HCT116 (cell line): ENCODE measurements at regions not wholly inside any gene's neighbourhood (a gene's known extent, or its start where the extent isn't known, plus 50 kb on each side); places are given as distances from the start of the nearest gene placed in this dataset.

Source experiments
- CEBPB ChIP-seq: IDR thresholded peaks from 2 replicates; pipeline ENCODE4 v1.6.1; 2012; ENCODE audit warnings: low read depth
- EZH2 ChIP-seq: fragments of 200-600 bp; sonication (generic); IDR thresholded peaks from 2 replicates; pipeline ENCODE4 v1.6.1; 2017; ENCODE audit warnings: antibody characterized with exemption, mixed run types
- EZH2phosphoT487 ChIP-seq: fragments of 200-600 bp; IDR thresholded peaks from 2 replicates; pipeline ENCODE4 v1.6.1; 2018; ENCODE audit warnings: antibody characterized with exemption, borderline replicate concordance
- JUND ChIP-seq: IDR thresholded peaks from 2 replicates; pipeline ENCODE4 v1.6.1; 2012
- POLR2A ChIP-seq: IDR thresholded peaks from 2 replicates; pipeline ENCODE4 v1.7.0; 2011; ENCODE audit warnings: borderline replicate concordance; ENCODE audit not compliant: insufficient read depth, insufficient read length; ENCODE audit errors: extremely low read depth
- POLR2AphosphoS5 ChIP-seq: IDR thresholded peaks from 2 replicates; pipeline ENCODE4 v1.6.1; 2011; ENCODE audit warnings: mild to moderate bottlenecking, low read depth, low read length, moderate library complexity
- RAD21 ChIP-seq: IDR thresholded peaks from 2 replicates; pipeline ENCODE4 v1.6.1; 2012; ENCODE audit warnings: low read depth, mild to moderate bottlenecking
- TCF7L2 ChIP-seq: IDR thresholded peaks from 2 replicates; pipeline ENCODE4 v1.7.0; 2011; ENCODE audit warnings: borderline replicate concordance, inconsistent platforms; ENCODE audit not compliant: insufficient read depth, insufficient read length; ENCODE audit errors: extremely low read depth
- ZNF274 ChIP-seq: fragments of 200-500 bp; sonication (Bioruptor generic); IDR thresholded peaks from 2 replicates; pipeline ENCODE4 v1.6.1; 2014; ENCODE audit warnings: mild to moderate bottlenecking, low read depth, low read length, inconsistent platforms
- TF ChIP-seq, protein P1 (sequence below), 3 experiments: fragments of 200-600 bp in 1 of 3; sonication (generic) in 1 of 3; IDR thresholded peaks in 2 of 3; conservative IDR thresholded peaks in 1 of 3; 2 replicates each; pipeline ENCODE4 v1.5.1; 2012 to 2017; ENCODE audit warnings: low read depth in 2 of 3, low read length in 2 of 3, antibody characterized with exemption in 1 of 3, borderline replicate concordance in 1 of 3, control low read depth in 1 of 3, mild to moderate bottlenecking in 1 of 3, mixed read lengths in 1 of 3, mixed run types in 1 of 3, moderate library complexity in 1 of 3; ENCODE audit not compliant: insufficient read depth in 1 of 3
- TF ChIP-seq, protein P2 (sequence below): IDR thresholded peaks from 2 replicates; pipeline ENCODE4 v1.6.1; 2012
- TF ChIP-seq, protein P3 (sequence below): IDR thresholded peaks from 2 replicates; pipeline ENCODE4 v1.6.1; 2011; ENCODE audit warnings: mild to moderate bottlenecking, low read length, moderate library complexity; ENCODE audit not compliant: insufficient replicate concordance; ENCODE audit errors: extremely low read depth
- TF ChIP-seq, protein P4 (sequence below): IDR thresholded peaks from 2 replicates; pipeline ENCODE4 v1.6.1; 2012; ENCODE audit warnings: low read depth

DNA sequence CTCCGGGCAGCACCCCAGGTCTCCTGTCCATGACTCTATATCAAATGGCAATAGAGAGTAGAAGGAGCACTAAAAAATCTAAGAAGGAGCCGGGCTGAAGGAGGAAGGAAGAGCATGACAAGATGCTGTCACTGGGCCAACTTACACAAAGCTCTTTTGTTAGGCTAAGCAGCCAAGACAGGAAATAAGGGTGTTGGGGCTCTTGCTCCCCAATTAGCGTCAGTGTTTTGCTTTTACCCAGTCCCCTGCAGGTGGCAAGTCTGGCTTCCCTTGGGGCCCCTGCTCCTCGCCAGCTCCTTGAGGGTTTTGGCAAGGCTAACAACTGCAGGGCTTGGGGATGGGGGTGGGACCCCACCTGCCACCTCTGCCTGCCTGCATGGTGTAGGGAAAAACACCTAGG is 120.5 kb downstream of the CCT6B start:
- TF ChIP-seq, protein P1, sequence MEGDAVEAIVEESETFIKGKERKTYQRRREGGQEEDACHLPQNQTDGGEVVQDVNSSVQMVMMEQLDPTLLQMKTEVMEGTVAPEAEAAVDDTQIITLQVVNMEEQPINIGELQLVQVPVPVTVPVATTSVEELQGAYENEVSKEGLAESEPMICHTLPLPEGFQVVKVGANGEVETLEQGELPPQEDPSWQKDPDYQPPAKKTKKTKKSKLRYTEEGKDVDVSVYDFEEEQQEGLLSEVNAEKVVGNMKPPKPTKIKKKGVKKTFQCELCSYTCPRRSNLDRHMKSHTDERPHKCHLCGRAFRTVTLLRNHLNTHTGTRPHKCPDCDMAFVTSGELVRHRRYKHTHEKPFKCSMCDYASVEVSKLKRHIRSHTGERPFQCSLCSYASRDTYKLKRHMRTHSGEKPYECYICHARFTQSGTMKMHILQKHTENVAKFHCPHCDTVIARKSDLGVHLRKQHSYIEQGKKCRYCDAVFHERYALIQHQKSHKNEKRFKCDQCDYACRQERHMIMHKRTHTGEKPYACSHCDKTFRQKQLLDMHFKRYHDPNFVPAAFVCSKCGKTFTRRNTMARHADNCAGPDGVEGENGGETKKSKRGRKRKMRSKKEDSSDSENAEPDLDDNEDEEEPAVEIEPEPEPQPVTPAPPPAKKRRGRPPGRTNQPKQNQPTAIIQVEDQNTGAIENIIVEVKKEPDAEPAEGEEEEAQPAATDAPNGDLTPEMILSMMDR (IDR thresholded peaks at IDR 0.05 in 2 of 3, conservative IDR thresholded peaks at IDR 0.05 in 1 of 3; ENCODE audit: borderline replicate concordance in 1 of 3, insufficient read depth in 1 of 3, low read depth in 2 of 3, low read length in 2 of 3) = no peak
- TF ChIP-seq POLR2A (no peak), EZH2 (no peak), ZNF274 (no peak), CEBPB (no peak), EZH2phosphoT487 (no peak), JUND (no peak), POLR2AphosphoS5 (no peak), RAD21 (no peak), TCF7L2 (no peak)
- TF ChIP-seq, protein P2, sequence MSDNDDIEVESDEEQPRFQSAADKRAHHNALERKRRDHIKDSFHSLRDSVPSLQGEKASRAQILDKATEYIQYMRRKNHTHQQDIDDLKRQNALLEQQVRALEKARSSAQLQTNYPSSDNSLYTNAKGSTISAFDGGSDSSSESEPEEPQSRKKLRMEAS = no peak
- TF ChIP-seq, protein P3, sequence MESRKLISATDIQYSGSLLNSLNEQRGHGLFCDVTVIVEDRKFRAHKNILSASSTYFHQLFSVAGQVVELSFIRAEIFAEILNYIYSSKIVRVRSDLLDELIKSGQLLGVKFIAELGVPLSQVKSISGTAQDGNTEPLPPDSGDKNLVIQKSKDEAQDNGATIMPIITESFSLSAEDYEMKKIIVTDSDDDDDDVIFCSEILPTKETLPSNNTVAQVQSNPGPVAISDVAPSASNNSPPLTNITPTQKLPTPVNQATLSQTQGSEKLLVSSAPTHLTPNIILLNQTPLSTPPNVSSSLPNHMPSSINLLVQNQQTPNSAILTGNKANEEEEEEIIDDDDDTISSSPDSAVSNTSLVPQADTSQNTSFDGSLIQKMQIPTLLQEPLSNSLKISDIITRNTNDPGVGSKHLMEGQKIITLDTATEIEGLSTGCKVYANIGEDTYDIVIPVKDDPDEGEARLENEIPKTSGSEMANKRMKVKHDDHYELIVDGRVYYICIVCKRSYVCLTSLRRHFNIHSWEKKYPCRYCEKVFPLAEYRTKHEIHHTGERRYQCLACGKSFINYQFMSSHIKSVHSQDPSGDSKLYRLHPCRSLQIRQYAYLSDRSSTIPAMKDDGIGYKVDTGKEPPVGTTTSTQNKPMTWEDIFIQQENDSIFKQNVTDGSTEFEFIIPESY = no peak
- TF ChIP-seq, protein P4, sequence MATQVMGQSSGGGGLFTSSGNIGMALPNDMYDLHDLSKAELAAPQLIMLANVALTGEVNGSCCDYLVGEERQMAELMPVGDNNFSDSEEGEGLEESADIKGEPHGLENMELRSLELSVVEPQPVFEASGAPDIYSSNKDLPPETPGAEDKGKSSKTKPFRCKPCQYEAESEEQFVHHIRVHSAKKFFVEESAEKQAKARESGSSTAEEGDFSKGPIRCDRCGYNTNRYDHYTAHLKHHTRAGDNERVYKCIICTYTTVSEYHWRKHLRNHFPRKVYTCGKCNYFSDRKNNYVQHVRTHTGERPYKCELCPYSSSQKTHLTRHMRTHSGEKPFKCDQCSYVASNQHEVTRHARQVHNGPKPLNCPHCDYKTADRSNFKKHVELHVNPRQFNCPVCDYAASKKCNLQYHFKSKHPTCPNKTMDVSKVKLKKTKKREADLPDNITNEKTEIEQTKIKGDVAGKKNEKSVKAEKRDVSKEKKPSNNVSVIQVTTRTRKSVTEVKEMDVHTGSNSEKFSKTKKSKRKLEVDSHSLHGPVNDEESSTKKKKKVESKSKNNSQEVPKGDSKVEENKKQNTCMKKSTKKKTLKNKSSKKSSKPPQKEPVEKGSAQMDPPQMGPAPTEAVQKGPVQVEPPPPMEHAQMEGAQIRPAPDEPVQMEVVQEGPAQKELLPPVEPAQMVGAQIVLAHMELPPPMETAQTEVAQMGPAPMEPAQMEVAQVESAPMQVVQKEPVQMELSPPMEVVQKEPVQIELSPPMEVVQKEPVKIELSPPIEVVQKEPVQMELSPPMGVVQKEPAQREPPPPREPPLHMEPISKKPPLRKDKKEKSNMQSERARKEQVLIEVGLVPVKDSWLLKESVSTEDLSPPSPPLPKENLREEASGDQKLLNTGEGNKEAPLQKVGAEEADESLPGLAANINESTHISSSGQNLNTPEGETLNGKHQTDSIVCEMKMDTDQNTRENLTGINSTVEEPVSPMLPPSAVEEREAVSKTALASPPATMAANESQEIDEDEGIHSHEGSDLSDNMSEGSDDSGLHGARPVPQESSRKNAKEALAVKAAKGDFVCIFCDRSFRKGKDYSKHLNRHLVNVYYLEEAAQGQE = no peak
